Mesothelial cell of epicardium (in vitro differentiated cells): ENCODE measurements at regions not wholly inside any gene's neighbourhood (a gene's known extent, or its start where the extent isn't known, plus 50 kb on each side); places are given as distances from the start of the nearest gene placed in this dataset.
"Not testable (repeated sequence)": the region's sequence is repeated elsewhere in the genome, so short reads cannot be mapped to it uniquely, and the experiment has no call there.

Experiments
- DNase-seq, 2 experiments: peaks; one replicate each; pipeline ENCODE4 v3.0.0; 2021; ENCODE audit warnings: low spot score in 2 of 2; ENCODE audit not compliant: unreplicated experiment in 2 of 2
- H3K27ac Mint-ChIP-seq: 2 replicates; pipeline ENCODE4 v1.8.0; 2021; ENCODE audit warnings: mixed read lengths
- H3K27me3 Mint-ChIP-seq: 2 replicates; pipeline ENCODE4 v1.8.0; 2021; ENCODE audit warnings: low read depth, mixed read lengths
- H3K36me3 Mint-ChIP-seq: 2 replicates; pipeline ENCODE4 v1.8.0; 2021; ENCODE audit warnings: mixed read lengths
- H3K4me1 Mint-ChIP-seq: 2 replicates; pipeline ENCODE4 v1.8.0; 2021; ENCODE audit warnings: mixed read lengths
- H3K4me3 Mint-ChIP-seq: 2 replicates; pipeline ENCODE4 v1.8.0; 2021; ENCODE audit warnings: mild to moderate bottlenecking, moderate library complexity, mixed read lengths
- H3K9me3 Mint-ChIP-seq: 2 replicates; pipeline ENCODE4 v1.8.0; 2021; ENCODE audit warnings: mixed read lengths
- CTCF ChIP-seq: fragments of 200-600 bp; sonication (generic); IDR thresholded peaks from one replicate; pipeline ENCODE4 v1.5.0; 2021; ENCODE audit warnings: antibody characterized with exemption; ENCODE audit not compliant: unreplicated experiment

- Mint-ChIP-seq H3K36me3 (peaks cover 10% of the 10 kb centered on the region), H3K27ac (no peak overlapping the region), H3K9me3 (peaks cover 15% of the 10 kb centered on the region), H3K4me3 (no peak overlapping the region), H3K4me1 (no peaks in the 10 kb centered on the region), H3K27me3 (no peaks in the 10 kb centered on the region)
- DNase-seq = no peak
- no peak for TF ChIP-seq CTCF
Measured at GRCh38 chr3:17865631-17866030, 123.2 kb upstream of the TBC1D5 start.

- H3K9me3 Mint-ChIP-seq = peaks cover 27% of the 10 kb centered on the region
- peak overlapping the region; percentile 68 for H3K4me3 Mint-ChIP-seq
- no peaks in the 10 kb centered on the region for H3K4me1 Mint-ChIP-seq
- DNase-seq = no peak
- no peaks in the 10 kb centered on the region for H3K27me3 Mint-ChIP-seq
- TF ChIP-seq CTCF = no peak
- H3K36me3 Mint-ChIP-seq = peaks cover 10% of the 10 kb centered on the region
- H3K27ac Mint-ChIP-seq = peak overlapping the region; percentile 75
Measured at GRCh38 chr3:17861476-17861875, 119.0 kb upstream of the TBC1D5 start.

GRCh38 chr3:17860840-17861471 is 118.5 kb upstream of the TBC1D5 start:
- Mint-ChIP-seq H3K4me3 (peak overlapping the region; percentile 68), H3K27ac (peak overlapping the region; percentile 91), H3K9me3 (peaks cover 32% of the 10 kb centered on the region)
- H3K36me3 Mint-ChIP-seq, H3K4me1 Mint-ChIP-seq, H3K27me3 Mint-ChIP-seq, DNase-seq: not testable (repeated sequence)

GRCh38 chr3:17852217-17852616 is 109.8 kb upstream of the TBC1D5 start:
- no peak overlapping the region for H3K4me3 Mint-ChIP-seq
- DNase-seq = no peak
- TF ChIP-seq CTCF = no peak
- no peak overlapping the region for H3K27ac Mint-ChIP-seq
- H3K36me3 Mint-ChIP-seq = peaks cover 3% of the 10 kb centered on the region
- peaks cover 42% of the 10 kb centered on the region for H3K9me3 Mint-ChIP-seq
- H3K4me1 Mint-ChIP-seq = no peaks in the 10 kb centered on the region
- H3K27me3 Mint-ChIP-seq = no peaks in the 10 kb centered on the region

- Mint-ChIP-seq H3K27ac (no peak overlapping the region), H3K36me3 (peaks cover 3% of the 10 kb centered on the region), H3K9me3 (peaks cover 25% of the 10 kb centered on the region), H3K4me1 (no peaks in the 10 kb centered on the region), H3K27me3 (no peaks in the 10 kb centered on the region), H3K4me3 (no peak overlapping the region)
- no peak for DNase-seq
- TF ChIP-seq CTCF = no peak
Measured at GRCh38 chr3:17850448-17850847, 108.0 kb upstream of the TBC1D5 start.

GRCh38 chr3:17848102-17848501 is 105.7 kb upstream of the TBC1D5 start:
- Mint-ChIP-seq H3K27me3 (no peaks in the 10 kb centered on the region), H3K9me3 (peaks cover 6% of the 10 kb centered on the region)

More at GRCh38 chr3:17848102-17848501, 105.7 kb upstream of the TBC1D5 start:
- Mint-ChIP-seq H3K4me3 (no peak overlapping the region), H3K36me3 (no peaks in the 10 kb centered on the region), H3K4me1 (no peaks in the 10 kb centered on the region), H3K27ac (no peak overlapping the region)
- no peak for TF ChIP-seq CTCF
- DNase-seq = no peak
